KOPT-K1 (cell line): ENCODE measurements at regions not wholly inside any gene's neighbourhood (a gene's known extent, or its start where the extent isn't known, plus 50 kb on each side); places are given as distances from the start of the nearest gene placed in this dataset.

Experiments used
- H3K27ac ChIP-seq: fragments of 200-600 bp; sonication (generic); 2 replicates; pipeline ENCODE4 v1.5.1; 2016; ENCODE audit warnings: antibody characterized with exemption, mild to moderate bottlenecking, low read depth, low read length; ENCODE audit not compliant: poor library complexity, severe bottlenecking
- H3K36me3 ChIP-seq: fragments of 200-600 bp; sonication (generic); 2 replicates; pipeline ENCODE4 v1.5.1; 2017; ENCODE audit warnings: antibody characterized with exemption, mild to moderate bottlenecking, low read length, moderate library complexity; ENCODE audit not compliant: insufficient read depth
- H3K9me3 ChIP-seq: fragments of 200-600 bp; sonication (generic); 2 replicates; pipeline ENCODE4 v1.5.1; 2017; ENCODE audit warnings: antibody characterized with exemption, low read length, mild to moderate bottlenecking; ENCODE audit not compliant: insufficient read depth, poor library complexity, severe bottlenecking

GRCh38 chr13:24042710-24043440, 117.6 kb upstream of the SPATA13 start:
- Histone ChIP-seq H3K36me3 (no peaks in the 10 kb centered on the region), H3K27ac (no peak overlapping the region), H3K9me3 (peaks cover 19% of the 10 kb centered on the region)

GRCh38 chr13:24043590-24044350, 116.8 kb upstream of the SPATA13 start:
- H3K27ac ChIP-seq: no peak overlapping the region
- H3K9me3 ChIP-seq: peaks cover 19% of the 10 kb centered on the region
- H3K36me3 ChIP-seq: no peaks in the 10 kb centered on the region

GRCh38 chr13:24045597-24045996, 114.9 kb upstream of the SPATA13 start:
- H3K36me3 ChIP-seq: no peaks in the 10 kb centered on the region
- no peak overlapping the region for H3K27ac ChIP-seq
- H3K9me3 ChIP-seq: peaks cover 19% of the 10 kb centered on the region

- H3K27ac ChIP-seq: no peak overlapping the region
- H3K36me3 ChIP-seq: no peaks in the 10 kb centered on the region
- peaks cover 19% of the 10 kb centered on the region for H3K9me3 ChIP-seq
Measured at GRCh38 chr13:24050292-24050711, 110.2 kb upstream of the SPATA13 start.

- H3K27ac ChIP-seq: no peak overlapping the region
- peaks cover 18% of the 10 kb centered on the region for H3K9me3 ChIP-seq
- no peaks in the 10 kb centered on the region for H3K36me3 ChIP-seq
Measured at GRCh38 chr13:24050796-24051715, 109.5 kb upstream of the SPATA13 start.

- Histone ChIP-seq H3K27ac (no peak overlapping the region), H3K9me3 (no peaks in the 10 kb centered on the region), H3K36me3 (no peaks in the 10 kb centered on the region)
Measured at GRCh38 chr13:24052547-24053518, 107.7 kb upstream of the SPATA13 start.

GRCh38 chr13:24053519-24054251, 106.8 kb upstream of the SPATA13 start:
- H3K36me3 ChIP-seq: no peaks in the 10 kb centered on the region
- no peak overlapping the region for H3K27ac ChIP-seq
- no peaks in the 10 kb centered on the region for H3K9me3 ChIP-seq

GRCh38 chr13:24056616-24057137, 103.8 kb upstream of the SPATA13 start:
- Histone ChIP-seq H3K9me3 (no peaks in the 10 kb centered on the region), H3K27ac (no peak overlapping the region), H3K36me3 (no peaks in the 10 kb centered on the region)

GRCh38 chr13:24060993-24061392, 99.5 kb upstream of the SPATA13 start:
- no peaks in the 10 kb centered on the region for H3K36me3 ChIP-seq
- no peaks in the 10 kb centered on the region for H3K9me3 ChIP-seq
- no peak overlapping the region for H3K27ac ChIP-seq

GRCh38 chr13:24063281-24063877, 97.1 kb upstream of the SPATA13 start:
- Histone ChIP-seq H3K9me3 (no peaks in the 10 kb centered on the region), H3K27ac (peak overlapping the region; percentile 65), H3K36me3 (no peaks in the 10 kb centered on the region)

GRCh38 chr13:24064371-24064770, 96.1 kb upstream of the SPATA13 start:
- Histone ChIP-seq H3K27ac (peak overlapping the region; percentile 65), H3K9me3 (no peaks in the 10 kb centered on the region), H3K36me3 (no peaks in the 10 kb centered on the region)

- H3K27ac ChIP-seq: peak overlapping the region; percentile 65
- H3K36me3 ChIP-seq: no peaks in the 10 kb centered on the region
- H3K9me3 ChIP-seq: no peaks in the 10 kb centered on the region
Measured at GRCh38 chr13:24065176-24065575, 95.3 kb upstream of the SPATA13 start.
